ENCODE measurements at regions not wholly inside any gene's neighbourhood (a gene's known extent, or its start where the extent isn't known, plus 50 kb on each side); places are given as distances from the start of the nearest gene placed in this dataset.

GRCh38 chr1:107000902-107001301 is 55.6 kb upstream of the PRMT6 start:
- H3K4ac ChIP-seq (ENCODE audit: low read depth, low read length) = no peak overlapping the region
- no peaks in the 10 kb centered on the region for H3K79me1 ChIP-seq (ENCODE audit: insufficient read depth, low read depth, low read length, poor library complexity, severe bottlenecking)
- no peak overlapping the region for H4K5ac ChIP-seq (ENCODE audit: insufficient read length, low read depth, low read length)
- no CpG with 5 or more reads among the region's 2 CpGs for WGBS (ENCODE audit: extremely low coverage, insufficient read length, low lambda C conversion rate)
- no peaks in the 10 kb centered on the region for H3K79me2 ChIP-seq (ENCODE audit: insufficient read depth, low read length)
- no peak overlapping the region for H3K27ac ChIP-seq (ENCODE audit: insufficient read length, low read depth, low read length)
- no peak overlapping the region for H2BK12ac ChIP-seq (ENCODE audit: insufficient read length, low read depth, low read length)
- H2BK120ac ChIP-seq (ENCODE audit: low read depth, low read length, poor library complexity, severe bottlenecking) = no peak overlapping the region
- H3K4me2 ChIP-seq (ENCODE audit: insufficient read depth, insufficient read length, low read length) = no peak overlapping the region
- no peak overlapping the region for H4K91ac ChIP-seq (ENCODE audit: insufficient read length, low read depth, low read length)
- H3K9me3 ChIP-seq (ENCODE audit: control insufficient read depth, low read depth, low read length) = no peaks in the 10 kb centered on the region
- no peak overlapping the region for H3K4me3 Mint-ChIP-seq
- H3K23ac ChIP-seq (ENCODE audit: insufficient read length, low read depth, low read length) = no peak overlapping the region
- no peak overlapping the region for H3K18ac ChIP-seq (ENCODE audit: insufficient read length, low read depth, low read length)
- H3K4me1 Mint-ChIP-seq = no peaks in the 10 kb centered on the region
- no peaks in the 10 kb centered on the region for H3K27me3 Mint-ChIP-seq (ENCODE audit: low read depth)
- H2BK20ac ChIP-seq (ENCODE audit: low read depth, low read length, poor library complexity, severe bottlenecking) = no peak overlapping the region
- no peak overlapping the region for H2AK5ac ChIP-seq (ENCODE audit: insufficient read length, low read length)
- peaks cover 3 to 7% of the 10 kb centered on the region in 2 experiments; a peak in 2 of 5 replicates for H3K9me3 Mint-ChIP-seq
- H2BK15ac ChIP-seq (ENCODE audit: low read depth, low read length) = no peak overlapping the region
- no peak overlapping the region for H3T11ph ChIP-seq (ENCODE audit: low read length)
- DNase-seq = no peak
- H3K14ac ChIP-seq (ENCODE audit: insufficient read depth, low read length) = no peak overlapping the region
- H3K27me3 ChIP-seq (ENCODE audit: insufficient read depth, low read length) = no peaks in the 10 kb centered on the region
- no peak overlapping the region for H2AFZ ChIP-seq (ENCODE audit: low read length)
- H3K56ac ChIP-seq (ENCODE audit: insufficient read length, low read depth, low read length) = no peak overlapping the region
- no peak overlapping the region for H4K8ac ChIP-seq (replicated peaks; ENCODE audit: insufficient read length, low read depth, low read length)
- H3K27ac Mint-ChIP-seq = no peak overlapping the region
- TF ChIP-seq CTCF (conservative IDR thresholded peaks at IDR 0.05) = no peak
- no peak overlapping the region for H2BK5ac ChIP-seq (ENCODE audit: insufficient read length, low read length)
- no peaks in the 10 kb centered on the region for H4K20me1 ChIP-seq (ENCODE audit: control insufficient read depth, insufficient read depth, insufficient read length)
- peaks cover 0 to 4% (median 0%) of the 10 kb centered on the region in 3 experiments; a peak in 1 of 7 replicates for H3K36me3 Mint-ChIP-seq (ENCODE audit: insufficient read depth in 1 of 3, low read depth in 3 of 3)
- no peaks in the 10 kb centered on the region for H3K23me2 ChIP-seq (ENCODE audit: insufficient read length, low read depth, low read length, poor library complexity, severe bottlenecking)
- H3K9ac ChIP-seq (ENCODE audit: extremely low read depth, insufficient read length, low read length) = no peak overlapping the region
- H3K4me1 ChIP-seq (ENCODE audit: insufficient read depth, low read length) = no peaks in the 10 kb centered on the region

Data from H9 (cell line).